GM21528 (cell line): ENCODE measurements at regions not wholly inside any gene's neighbourhood (a gene's known extent, or its start where the extent isn't known, plus 50 kb on each side); places are given as distances from the start of the nearest gene placed in this dataset.

Experiments
- ATAC-seq: cut with Tn5 transposase; IDR thresholded peaks from one replicate; pipeline ENCODE4 v1.9.1; 2021; ENCODE audit warnings: mild to moderate bottlenecking, moderate library complexity; ENCODE audit not compliant: unreplicated experiment, low FRiP score

DNA sequence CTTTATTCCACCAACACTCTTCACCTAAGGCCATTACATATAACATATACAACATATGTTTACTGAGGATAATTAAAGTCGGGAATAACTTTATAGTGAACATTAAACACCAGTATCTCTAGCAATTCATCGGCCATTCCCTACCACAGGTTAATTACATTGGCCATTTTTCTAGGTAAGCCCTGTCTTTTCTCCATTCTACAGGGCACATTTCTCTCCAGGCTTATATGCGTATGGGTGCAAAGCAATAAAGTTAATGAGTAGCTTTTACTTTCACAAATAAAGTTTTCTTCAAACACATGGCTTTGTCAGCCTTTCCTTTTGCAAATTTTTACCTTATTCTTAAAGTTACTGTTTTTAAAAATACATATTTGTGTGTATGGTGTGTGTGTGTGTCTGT, 111.9 kb upstream of the IQCM start:
- ATAC-seq = no peak

DNA sequence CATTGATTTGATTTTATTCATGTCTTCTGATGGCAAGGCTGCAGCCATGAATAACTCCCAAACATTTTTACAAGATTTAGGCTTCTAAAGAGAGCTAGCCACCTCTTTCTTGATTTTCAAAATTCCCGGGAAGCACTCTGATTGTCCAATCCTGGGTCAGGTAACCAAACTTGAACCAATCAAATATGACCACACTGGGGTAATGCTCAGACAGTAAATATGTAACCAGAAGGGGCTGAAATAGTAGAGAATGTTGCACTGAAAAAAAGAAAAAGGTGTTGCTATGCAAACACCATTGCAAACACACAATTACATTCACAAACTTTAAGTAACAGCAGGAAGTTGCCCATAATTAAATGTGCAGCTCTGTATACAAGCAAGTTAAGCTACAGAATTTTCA, 112.9 kb upstream of the IQCM start:
- ATAC-seq = no peak

DNA sequence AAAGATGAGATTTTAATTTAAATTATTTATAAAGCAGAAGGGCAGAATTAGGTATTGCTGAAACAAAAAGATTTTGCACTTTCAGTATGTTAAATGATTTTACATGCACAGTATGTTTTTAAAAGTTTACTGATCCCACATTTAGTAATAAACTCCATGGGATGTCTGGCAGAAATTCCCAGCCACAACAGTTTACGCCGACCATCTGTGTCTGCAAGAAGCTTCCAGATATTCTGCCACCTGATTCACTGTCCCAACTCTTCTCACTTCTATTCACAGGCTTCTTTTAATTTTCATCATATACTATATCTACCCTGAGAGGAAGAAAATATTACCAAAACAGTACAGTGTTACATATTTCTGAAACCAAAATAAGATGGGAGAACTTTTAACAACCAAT, 115.8 kb upstream of the IQCM start:
- ATAC-seq = no peak

DNA sequence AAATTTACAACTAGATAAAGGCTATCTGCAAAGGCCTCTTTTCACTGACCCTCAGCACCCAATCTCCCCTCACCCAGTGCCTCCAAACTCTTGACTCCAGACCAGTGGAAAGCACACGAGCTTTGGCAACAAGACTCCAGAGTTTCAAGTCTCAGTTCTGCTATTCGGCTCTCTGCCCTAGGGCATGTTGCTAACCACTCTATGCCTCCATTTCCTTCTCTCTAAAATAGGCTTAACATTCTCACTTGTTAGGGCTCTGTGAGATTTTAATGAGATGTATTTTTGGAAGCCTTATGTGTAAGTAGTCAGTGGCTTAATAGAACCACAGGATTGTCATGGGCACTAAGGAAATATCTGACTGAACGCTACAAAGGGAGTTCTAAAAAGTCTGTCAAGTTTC, 116.5 kb upstream of the IQCM start:
- ATAC-seq = no peak

DNA sequence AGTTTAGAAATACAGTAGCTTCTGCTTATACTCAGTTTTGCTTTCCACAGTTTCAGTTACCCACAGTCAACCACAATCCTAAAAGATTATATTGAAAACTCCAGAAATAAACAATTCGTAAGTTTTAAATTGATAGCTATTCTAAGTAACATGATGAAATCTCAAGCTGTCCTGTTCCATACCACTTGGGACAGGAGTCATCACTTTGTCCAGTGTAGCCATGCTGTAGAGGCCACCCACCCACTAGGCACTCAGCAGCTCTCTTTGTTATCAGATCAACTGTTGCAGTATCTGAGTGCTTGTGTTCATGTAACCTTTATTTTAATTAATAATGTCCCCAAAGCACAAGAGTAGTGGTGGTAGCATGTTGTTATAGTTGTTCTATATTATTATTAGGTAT, 117.5 kb upstream of the IQCM start:
- no peak for ATAC-seq

DNA sequence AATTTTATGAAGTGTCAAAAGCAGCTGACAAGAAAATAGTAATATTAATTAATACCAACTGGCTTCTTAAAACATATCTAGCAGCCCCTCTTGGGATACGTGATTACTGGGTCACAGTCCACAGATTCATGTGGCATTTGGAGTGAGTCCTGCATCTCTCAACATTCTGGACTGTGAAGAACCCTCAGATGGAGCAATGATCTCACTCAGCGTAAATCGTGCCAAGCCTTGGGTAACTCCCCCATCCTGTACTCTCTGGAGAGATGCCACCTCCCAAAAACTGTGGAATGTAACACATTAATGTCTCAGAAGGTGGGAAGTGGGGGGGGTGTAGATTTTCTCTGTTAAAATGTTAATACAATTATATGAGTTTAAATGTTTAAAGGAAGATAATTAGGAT, 118.2 kb upstream of the IQCM start:
- ATAC-seq = no peak

DNA sequence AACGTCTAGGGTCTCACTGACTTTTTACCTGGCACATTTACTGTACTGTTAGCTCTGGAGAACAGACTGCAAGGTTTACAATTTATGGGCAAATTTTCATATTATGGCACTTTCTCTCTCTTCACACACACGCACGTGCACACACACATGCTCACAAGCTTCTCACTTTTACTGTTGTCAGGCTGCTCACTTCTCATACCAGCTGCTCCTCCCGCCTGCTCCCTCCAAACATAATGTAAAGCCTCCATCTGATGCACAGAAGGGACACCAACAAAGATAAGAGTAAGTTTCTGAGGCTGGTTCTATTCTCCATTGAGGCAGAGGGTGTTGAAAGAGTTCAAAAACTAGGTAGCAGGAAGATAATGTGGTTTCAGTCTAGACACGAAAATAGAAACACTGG, 128.9 kb upstream of the DCLK2 start:
- no peak for ATAC-seq

DNA sequence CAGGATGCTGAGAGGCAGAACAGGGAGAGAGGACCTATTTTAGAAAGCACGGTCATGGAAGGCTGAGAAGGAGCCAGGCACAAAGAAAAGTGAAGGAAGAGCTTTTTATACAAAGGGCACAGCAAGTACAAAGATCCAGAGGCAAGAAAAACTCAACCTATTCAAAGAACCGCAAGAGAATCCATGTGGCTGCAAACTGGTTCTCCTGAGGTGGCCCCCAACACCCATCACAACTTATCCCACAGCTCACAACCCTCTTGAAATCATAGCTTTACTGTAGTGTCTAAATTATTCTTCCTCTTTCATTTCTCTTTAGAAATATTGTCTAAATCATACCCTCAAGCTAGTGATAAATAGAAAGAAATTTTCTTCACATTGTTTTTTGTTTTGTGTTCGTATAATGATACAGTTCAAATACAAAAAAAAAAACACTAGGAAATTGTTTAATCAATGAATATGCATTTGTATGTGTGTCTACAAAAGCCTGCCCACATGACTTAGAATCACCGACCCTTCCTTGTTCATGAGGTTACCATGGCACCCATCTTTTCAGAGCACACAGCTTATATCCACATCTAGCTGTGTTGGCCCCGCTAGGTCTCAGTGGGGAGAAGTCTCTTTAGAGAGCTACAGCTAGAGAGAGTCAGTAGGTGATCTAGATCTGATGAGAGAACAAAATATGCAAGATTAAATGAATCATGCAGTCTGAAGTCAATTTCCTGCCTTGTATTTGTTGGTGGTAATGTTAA, 126.9 kb upstream of the DCLK2 start:
- no peak for ATAC-seq

DNA sequence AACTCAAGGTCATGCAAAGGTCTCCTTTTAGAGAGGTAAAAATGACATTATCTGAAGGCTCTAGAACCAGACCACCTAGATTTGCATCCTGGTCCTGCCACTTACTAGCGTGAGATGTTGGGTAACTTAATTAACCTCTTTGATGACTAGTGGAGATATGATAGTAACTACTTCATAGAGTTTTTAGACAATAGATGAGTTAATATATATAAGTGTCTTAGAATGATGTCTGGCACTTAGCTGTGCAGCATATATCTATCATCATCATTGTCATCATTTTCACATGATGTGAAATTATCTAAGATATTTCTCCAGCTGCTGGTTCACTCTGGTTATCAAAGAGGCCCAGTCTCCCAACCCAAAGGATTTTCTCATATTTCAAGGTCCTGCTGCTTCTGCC, 126.1 kb upstream of the DCLK2 start:
- ATAC-seq = no peak

DNA sequence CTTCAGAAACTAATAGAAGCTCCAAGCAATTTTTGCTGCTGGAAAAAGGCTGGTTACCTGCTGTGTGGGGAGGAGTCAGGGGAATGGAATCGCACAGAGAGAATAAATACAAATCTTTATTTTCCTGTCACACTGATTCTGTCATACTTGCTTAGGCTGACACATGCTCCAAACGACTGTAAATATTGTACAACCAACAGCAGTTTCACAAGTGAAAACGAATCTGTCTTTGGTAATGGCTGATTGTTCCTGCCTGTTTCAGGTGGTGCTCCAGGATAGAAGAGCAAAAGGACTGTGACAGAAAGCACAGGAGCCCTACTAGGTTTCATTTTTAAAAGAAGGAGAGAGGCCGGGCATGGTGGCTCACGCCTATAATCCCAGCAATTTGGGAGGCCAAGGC, 125.5 kb upstream of the DCLK2 start:
- no peak for ATAC-seq

DNA sequence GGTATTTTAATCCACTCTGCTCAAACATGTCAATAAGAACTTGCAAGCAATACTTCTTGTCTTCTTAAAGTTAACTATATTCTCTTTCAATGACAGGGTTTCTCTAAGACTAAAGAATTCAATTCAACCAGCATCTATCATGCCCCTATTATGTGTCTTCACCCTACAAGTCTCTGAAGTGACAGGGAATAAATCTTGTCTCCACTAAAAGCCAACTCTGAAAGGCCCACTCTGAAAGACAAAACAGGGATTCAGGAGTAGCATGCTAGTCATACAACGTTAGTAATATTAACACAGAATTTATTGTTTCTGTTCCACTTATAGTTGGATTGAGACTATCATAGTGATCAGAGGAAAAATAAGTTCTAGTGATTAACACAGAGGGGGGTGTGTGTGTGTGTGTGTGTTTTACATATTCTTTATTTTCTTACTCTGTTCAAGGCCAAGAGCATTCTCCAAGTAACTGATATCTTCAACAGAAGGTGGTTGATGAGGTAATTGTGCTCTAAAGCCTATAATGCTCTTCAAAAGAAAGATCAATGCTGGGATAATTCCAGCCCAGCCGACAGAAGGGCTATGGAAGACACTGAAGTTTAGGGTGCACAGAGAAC, 122.4 kb upstream of the DCLK2 start:
- no peak for ATAC-seq

DNA sequence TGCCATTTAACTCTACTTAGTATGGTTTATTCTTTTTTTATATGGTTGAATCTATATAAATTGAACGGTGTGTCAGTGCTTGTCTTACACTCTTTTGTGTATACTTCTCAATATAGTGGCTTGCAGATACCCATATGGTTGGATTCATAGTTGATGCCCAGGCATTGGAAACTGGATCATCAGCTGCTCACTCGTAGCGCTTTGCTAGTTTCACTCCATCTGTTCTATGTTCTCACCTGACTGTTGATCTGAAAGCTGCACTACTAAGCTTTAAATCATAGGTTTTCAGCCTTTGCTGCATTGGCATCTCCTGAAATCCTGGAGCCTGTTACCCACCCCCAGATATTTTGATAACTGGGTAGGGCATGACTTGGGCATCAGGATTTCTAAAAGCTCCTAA, 121.6 kb upstream of the DCLK2 start:
- no peak for ATAC-seq

DNA sequence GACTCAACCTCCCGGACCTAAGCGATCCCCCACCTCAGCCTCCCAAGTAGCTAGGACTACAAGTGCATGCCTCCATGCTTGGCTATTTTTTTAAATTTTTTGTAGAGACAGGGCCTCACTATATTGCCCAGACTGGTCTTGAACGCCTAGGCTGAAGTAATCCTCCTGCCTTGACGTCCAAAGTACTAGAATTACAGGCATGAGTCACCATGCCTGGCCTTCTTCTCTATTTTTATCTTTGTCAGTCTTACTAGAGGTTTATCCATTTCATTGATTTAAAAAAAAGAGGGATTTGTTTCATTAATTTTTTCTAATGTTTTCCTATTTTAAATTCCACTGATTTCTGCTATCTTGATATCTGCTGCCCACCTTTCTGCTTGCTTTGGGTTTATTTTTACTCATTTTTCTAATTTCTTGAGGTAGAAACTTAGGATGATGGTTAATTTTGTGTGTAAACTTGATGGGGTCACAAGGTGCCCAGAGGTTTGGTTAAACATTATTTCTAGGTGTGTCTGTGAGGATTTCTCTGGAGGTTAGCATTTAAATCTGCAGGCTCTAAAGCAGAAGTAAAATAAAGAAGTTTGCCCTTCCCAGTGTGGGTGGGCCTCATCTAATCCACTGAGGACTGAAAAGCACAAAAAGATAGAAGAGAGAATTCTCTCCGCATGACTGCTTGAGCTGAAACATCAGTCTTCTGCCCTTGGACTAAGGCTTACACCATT, 116.2 kb upstream of the DCLK2 start:
- no peak for ATAC-seq

DNA sequence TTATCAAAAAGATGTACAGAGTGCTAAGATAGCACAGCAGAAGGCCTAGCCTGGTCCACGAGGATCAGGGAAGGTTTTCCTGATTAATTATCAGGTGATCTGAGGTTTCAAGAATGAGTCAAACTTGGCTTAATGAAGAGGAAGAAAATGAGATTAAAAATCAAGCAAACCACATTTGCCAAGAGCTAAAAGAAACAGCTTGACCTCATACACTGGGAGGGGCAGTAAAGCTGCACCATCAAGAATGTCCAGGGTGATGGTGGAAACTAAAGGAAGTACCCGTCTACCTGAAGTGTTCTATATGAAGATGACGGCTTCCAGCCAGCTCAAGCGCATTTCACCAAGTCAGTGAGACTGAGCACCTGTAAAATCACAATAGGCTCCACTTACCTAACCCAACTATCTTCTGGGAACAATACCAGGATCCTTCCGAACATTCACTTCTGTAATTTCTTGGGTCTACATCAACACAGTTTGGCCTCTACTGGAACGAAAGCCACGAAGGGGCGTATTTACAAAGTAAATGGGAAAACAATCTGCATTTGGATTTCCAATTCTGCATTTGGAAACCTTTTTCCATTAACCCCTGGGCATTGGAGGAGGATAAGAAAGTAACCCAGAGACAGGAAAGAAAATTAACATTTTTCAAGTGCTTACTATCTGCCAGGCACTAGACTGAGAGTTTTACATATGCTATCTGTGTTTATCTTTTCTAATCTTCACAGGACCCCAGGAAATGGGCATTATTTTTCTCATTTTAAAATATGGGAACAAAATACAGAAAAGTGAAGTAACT, 114.0 kb upstream of the DCLK2 start:
- ATAC-seq = no peak

DNA sequence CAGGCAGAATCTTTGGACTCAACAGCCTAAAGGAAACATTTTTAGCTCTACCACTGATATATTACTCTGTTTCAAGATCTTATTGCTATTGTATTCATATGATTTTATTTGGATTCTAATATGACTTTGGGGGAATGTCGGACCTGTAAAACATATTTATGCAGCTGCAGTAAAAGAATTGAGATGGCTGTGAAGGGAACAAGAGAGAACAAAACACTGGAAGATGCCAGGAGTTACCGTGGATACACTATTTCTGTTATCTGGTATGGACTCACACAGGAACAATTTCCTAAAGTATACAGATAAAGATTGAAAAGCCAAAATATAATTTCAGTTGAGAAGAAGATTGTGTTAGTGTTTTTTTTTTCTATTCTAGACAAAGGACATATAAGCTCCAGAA, 113.0 kb upstream of the DCLK2 start:
- no peak for ATAC-seq

DNA sequence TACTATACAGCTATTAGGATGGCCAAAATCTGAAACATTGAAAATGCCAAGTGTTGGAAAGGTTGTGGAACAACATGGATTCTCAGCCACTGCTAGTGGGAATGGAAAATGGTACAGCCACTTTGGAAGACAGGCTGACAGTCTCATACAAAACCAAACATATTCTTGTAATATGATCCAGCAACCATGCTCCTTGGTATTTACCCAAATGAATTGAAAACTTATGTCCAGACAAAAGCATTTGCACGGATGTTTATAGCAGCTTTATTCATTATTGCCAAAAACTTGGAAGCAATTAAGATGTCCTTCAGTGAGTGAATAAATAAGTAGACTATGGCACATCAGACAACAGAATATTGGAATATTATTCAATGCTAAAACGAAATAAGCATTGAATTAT, 105.8 kb upstream of the DCLK2 start:
- ATAC-seq = no peak

DNA sequence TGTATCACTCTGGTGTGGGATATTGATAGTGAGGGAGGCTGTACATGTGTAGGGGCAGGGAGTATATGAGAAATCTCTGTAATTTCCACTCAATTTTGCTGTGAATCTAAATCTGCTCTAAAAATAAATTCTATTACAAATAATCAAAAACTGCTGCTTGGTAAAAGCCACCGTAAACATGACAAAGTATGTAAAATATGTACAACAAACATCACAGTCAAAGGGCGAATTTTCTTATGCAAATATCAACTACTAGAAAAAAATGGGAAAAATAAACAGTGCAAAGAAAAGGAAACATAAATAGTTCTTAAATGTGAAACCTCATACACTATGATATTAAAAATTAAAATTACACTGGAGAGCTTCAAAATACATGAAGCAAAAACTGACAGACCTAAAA, 105.1 kb upstream of the DCLK2 start:
- no peak for ATAC-seq

DNA sequence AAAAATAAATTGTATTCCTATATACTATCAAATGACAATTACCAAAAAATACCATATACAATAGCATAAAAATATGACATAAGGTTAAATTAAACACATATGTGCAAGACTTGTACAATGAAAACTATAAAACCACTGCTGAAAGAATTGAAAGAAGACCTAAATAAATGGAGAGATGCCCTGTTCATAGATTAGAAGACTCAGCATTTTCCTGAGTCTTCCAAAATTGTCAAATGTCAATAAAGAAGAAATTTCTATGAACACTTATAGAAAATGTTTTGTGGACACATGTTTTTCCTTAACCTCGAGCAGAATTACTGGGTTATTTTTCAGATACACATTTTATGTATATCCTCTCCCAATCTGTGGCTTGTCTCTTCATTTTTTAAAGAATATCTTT, 103.1 kb upstream of the DCLK2 start:
- ATAC-seq = no peak

DNA sequence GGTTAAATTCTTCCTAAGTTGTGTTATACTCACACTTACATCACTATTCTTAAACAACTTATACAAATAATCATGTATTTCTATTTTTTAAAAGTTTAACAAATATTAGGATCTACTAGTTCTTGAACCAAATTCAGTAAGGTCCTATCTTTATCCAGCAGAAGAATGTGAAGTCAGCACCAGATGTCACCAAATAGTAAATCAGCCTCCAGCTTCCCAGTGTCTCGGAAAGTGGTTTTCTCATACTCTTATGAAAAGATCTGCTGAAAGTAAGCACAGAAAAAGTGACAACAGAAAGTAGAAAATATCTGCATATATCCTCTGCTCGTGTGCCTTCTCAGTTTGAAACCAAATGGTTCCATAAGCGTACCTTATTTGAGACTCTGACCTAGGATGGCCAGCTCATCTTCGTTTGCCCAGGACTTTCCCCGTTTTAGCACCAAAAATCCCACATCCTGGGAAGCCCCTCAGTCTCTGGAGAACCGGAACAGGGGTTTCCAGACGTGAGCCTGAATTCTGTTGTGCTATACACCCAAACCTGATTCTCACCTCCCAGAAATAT, 98.0 kb upstream of the DCLK2 start:
- no peak for ATAC-seq

DNA sequence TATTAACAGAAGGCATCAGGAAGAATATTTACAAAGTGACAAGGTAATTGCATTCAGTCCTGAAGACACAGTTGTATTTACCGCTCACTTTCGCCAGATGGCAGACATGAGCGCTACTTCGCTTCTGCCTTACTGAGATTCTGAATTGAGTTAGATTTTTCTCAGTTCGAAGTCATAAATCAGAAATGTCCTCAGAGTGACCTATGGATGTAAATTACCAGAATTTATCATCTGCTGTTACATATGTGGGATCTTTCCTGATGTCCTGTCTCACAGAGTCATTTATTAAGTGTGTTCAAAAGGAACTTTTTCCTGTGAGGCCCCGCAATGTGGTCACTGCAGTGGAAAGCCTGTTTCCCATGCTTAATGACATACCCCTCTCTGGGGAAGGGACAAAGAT, 97.3 kb upstream of the DCLK2 start:
- peak; percentile 78 for ATAC-seq

DNA sequence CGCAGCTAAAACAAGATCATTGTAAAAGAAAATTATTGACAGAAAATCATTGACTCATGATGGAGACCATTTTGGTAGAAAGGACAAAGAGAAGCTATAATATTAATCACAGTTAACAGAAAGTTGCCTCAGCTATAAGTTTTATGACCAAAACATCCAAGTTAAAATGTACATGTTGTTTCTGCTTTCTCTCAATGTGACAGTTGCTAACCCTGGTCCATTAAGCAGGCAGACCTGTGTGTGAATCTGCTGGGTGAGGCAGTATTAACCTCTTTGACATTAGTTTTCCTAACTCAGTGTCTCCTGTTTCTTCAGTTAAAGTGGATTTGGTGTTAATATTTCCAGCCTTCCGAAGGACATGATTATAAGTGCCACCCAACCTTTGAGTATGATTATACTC, 94.8 kb upstream of the DCLK2 start:
- no peak for ATAC-seq
